Inferior parietal cortex (tissue), 1 donor: ENCODE measurements at regions not wholly inside any gene's neighbourhood (a gene's known extent, or its start where the extent isn't known, plus 50 kb on each side); places are given as distances from the start of the nearest gene placed in this dataset.

Experiments
- DNase-seq: peaks from one replicate; pipeline ENCODE4 v3.0.0-alpha.2; 2016; ENCODE audit errors: extremely low spot score

- no peak for DNase-seq
Observed at GRCh38 chr15:69841113-69841828, 256.4 kb downstream of the TLE3 start.

DNA sequence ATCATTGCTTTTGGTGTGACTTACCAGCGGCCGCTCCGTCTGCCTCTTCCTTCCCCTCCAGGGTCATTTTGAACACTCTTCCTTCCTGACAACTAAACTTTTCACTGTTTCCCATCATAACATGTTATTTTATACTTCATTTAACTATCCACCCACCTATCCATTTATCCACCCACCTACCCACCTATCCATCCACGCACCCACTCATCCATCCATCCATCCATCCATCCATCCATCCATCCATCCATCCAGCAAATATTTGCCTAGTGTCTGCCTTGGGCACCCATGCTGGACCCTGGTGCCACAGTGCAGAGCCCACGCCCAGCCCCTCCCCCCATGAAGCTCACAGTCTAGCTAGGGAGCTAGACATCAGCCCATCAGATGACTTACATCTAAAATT, 254.9 kb downstream of the TLE3 start:
- no peak for DNase-seq

GRCh38 chr15:69843276-69843899, 254.3 kb downstream of the TLE3 start:
- no peak for DNase-seq

- no peak for DNase-seq
Observed at GRCh38 chr15:69843900-69844304, 253.8 kb downstream of the TLE3 start.

- DNase-seq = no peak
Observed at GRCh38 chr15:69845159-69845558, 252.6 kb downstream of the TLE3 start.

DNA sequence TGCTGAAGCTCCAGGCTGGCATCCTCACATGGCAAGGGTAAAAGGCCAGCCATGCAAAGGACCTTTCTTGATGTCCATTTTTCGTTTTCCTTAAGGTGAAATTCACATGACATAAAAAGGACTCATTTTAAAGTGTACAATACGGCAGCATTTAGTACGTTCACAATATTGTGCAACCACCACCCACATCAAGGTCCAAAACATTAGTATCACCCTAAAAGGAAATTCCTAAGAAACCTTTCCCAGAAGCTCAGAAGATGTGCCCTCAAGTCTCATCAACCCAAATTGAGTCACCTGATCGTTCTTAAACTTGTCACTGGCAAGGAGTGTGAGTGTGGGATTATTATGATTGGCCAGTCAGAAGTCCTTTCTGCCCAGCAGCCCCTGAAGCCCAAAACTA, 250.1 kb downstream of the TLE3 start:
- no peak for DNase-seq

GRCh38 chr15:69848096-69848495, 249.6 kb downstream of the TLE3 start:
- DNase-seq = peak; percentile 8

- no peak for DNase-seq
Observed at GRCh38 chr15:69848551-69849231, 249.0 kb downstream of the TLE3 start.

DNA sequence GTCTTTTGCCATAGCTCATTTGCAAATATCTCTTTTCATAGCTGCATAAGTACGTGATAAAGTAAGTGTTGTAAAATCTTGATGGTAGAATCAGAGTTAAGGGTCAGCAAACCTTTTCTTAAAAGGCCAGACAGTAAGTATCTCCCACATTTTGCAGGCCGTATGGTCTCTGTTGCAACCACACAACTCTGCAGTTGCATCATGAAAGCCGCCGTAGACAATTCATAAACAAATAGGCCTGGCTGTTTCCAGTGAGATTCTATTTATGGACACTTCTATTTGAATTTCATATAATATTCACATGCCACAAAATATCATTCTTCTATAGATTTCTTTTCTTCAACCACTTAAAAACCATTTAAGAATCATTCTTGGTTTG, 248.5 kb downstream of the TLE3 start:
- DNase-seq = no peak

DNA sequence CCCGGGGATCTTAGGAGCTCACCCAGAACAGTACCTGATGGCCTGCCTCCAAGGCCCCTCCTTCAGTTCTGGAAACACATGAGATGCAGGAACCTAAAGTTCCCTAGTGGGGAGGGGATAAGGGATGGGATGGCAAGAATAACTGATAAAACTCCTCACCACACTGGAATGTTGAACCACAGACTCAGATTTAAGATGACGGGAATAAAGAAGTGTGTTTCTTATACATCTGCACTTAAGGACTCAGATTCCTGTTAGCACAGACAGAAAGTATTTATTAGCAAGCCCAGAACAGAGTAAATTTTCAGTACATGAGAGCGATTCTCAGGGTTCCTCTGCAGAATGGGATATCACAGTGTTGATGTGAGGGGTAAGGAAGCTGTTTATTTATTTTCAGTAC, 245.2 kb downstream of the TLE3 start:
- DNase-seq = no peak

- DNase-seq = no peak
Observed at GRCh38 chr15:69852916-69853315, 244.8 kb downstream of the TLE3 start.

- no peak for DNase-seq
Observed at GRCh38 chr15:69853544-69853951, 244.2 kb downstream of the TLE3 start.

DNA sequence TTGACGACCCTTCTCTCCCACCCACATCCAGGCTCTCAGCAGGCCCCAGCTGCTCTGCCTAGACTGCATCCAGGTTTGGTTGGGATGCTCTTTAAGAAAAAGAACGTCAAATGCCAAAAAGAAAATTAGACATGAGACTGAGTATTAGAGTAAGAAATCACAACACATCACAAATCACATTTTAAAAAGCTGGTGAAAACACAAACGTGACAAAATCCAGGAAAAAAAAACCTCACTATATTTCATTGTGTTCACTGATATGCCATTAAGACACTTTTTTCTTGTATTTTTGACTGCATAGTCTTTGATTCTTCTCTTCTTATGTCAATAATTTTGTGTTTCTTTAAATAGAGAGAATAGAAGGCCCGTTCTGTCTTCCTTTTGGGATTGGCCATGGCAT, 243.7 kb downstream of the TLE3 start:
- DNase-seq = no peak

- DNase-seq = no peak
Observed at GRCh38 chr15:69854521-69855181, 243.1 kb downstream of the TLE3 start.

GRCh38 chr15:69855258-69856000, 242.3 kb downstream of the TLE3 start:
- DNase-seq = no peak

DNA sequence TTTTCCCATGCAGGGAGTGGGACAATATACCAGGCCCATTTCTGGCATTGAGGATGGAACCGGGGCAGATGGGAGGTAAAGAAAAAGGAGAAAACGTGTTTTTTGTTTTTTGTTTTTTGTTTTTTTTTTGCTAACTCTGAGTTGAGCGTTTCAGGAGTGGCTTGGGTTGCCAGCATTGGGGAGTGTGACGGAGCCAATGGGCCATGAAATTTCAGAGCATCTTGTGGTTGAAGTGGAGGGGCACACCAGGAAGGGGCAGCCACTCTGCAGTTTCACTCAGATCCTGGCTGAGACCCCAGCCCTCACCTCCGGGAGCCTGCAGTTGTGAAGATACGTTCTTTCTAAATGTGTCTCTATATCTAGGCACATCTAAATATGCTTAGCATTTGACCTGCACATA, 240.5 kb downstream of the TLE3 start:
- no peak for DNase-seq

GRCh38 chr15:69857686-69858391, 239.9 kb downstream of the TLE3 start:
- DNase-seq = no peak

GRCh38 chr15:69858456-69858855, 239.3 kb downstream of the TLE3 start:
- DNase-seq = no peak

GRCh38 chr15:69859866-69860265, 237.9 kb downstream of the TLE3 start:
- no peak for DNase-seq

DNA sequence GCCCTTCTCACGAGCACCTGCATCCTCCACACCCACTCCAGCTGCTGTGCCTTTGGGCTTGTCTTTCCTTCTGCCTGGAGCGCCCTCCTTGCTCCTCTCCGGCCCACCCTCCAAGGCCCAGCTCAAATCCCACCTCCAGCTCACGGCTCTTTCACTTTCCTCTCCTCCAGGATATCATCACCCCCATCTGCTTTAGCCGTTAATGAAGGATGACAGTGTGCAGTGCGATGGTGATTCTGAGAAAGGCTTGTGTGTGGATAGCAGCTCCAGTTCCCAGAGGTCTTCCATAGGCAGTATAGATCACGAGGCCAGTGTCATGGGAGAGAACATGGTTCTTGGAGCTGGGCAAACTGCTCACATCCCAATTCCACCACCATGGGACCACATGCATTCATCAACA, 237.4 kb downstream of the TLE3 start:
- no peak for DNase-seq

DNA sequence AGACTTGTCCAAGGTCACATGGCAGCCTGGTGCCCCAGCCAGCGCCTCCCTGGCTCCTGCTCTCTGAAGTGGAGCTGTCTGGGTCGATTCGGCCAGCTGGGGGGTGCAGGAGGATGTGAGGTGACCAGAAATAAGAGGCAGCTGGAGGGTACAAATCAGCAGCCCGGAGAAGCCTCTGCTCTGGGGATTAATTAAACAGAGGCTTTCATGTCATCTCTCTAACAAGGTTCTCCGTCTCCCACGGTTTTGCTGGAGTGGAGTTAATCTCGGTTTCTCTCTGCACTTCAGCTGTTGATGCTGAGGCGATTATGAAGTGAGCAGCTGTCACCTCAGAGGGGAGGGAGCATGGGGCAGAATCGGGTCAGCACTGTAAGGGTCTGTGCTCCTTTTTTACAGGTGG, 236.8 kb downstream of the TLE3 start:
- DNase-seq = no peak
